ENCODE measurements at regions not wholly inside any gene's neighbourhood (a gene's known extent, or its start where the extent isn't known, plus 50 kb on each side); places are given as distances from the start of the nearest gene placed in this dataset.

DNA sequence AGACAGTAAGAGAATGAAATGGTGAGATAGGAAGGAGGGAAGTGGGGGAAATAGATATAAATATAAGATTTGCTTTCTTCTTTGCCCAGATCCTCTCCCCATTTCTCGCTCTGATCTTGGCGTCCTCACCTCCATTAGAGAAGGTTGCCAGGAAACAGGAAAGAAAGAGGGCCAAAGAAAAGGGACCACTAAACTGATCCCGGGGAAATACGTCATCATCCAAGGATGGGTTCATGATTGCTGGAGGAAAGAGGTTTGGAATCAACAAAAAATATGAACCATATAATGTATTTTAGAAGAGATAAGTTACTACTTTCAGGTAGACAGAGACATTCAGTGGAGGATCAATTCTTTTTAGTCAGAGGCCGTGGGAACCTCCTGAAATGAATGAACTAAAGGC is 536.0 kb downstream of the HAPSTR1 start:
- no peak for DNase-seq (ENCODE audit: low read depth in 2 of 2)
- H2AFZ ChIP-seq (ENCODE audit: low read length) = no peak overlapping the region
- H3K27me3 ChIP-seq (ENCODE audit: control insufficient read depth, insufficient read depth, low read length) = no peaks in the 10 kb centered on the region
- no peak overlapping the region for H3K27ac ChIP-seq (ENCODE audit: insufficient read depth, low read length)
- no peaks in the 10 kb centered on the region for H3K79me2 ChIP-seq (ENCODE audit: control insufficient read depth, insufficient read depth, low read length)
- no peak overlapping the region for H3K4me3 ChIP-seq (replicated peaks in 1 of 4; ENCODE audit: control extremely low read depth in 1 of 4, insufficient read depth in 1 of 4, low read depth in 3 of 4, low read length in 4 of 4)
- no peak for TF ChIP-seq CTCF (conservative IDR thresholded peaks at IDR 0.05 in 1 of 2, IDR thresholded peaks at IDR 0.05 in 1 of 2; ENCODE audit: low read depth in 1 of 2, low read length in 2 of 2)
- TF ChIP-seq EZH2 (IDR thresholded peaks at IDR 0.05; ENCODE audit: low read length, missing control alignments) = no peak
- H3K36me3 ChIP-seq (ENCODE audit: control insufficient read depth, insufficient read depth, low read length) = no peaks in the 10 kb centered on the region
- no peaks in the 10 kb centered on the region for H3K4me1 ChIP-seq (ENCODE audit: control insufficient read depth, extremely low read depth, insufficient read depth, low read length)
- H4K20me1 ChIP-seq (ENCODE audit: control insufficient read depth, extremely low read depth, insufficient read depth, low read length) = no peaks in the 10 kb centered on the region
- no peak overlapping the region for H3K4me2 ChIP-seq (ENCODE audit: extremely low read depth, insufficient read depth, low read length)
- H3K9ac ChIP-seq (ENCODE audit: insufficient read depth, low read length) = no peak overlapping the region
- H3K9me3 ChIP-seq (ENCODE audit: control insufficient read depth, insufficient read depth, low read depth, low read length) = no peaks in the 10 kb centered on the region

DNA sequence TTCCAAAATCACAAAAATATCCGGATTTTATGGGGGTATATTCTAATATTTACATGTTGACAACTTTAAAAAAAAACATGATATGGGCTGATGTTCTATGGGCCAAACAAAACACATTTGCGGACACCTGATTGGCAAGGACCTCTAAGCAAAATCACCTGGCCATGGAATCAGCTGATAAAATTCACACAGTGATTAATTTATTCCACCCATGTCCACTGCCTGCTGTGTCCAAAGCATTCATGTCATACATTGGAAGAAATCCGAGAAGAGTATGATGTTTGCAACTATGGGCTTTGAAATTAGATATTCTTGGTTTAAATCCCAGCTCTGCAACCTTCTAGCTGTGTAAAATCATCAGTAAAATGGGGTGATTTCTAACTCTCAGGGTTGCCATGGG is 538.7 kb downstream of the HAPSTR1 start:
- Histone ChIP-seq H3K9ac (ENCODE audit: insufficient read depth, low read length) (no peak overlapping the region), H3K4me2 (ENCODE audit: extremely low read depth, insufficient read depth, low read length) (no peak overlapping the region), H3K27me3 (ENCODE audit: control insufficient read depth, insufficient read depth, low read length) (no peaks in the 10 kb centered on the region), H3K4me3 (replicated peaks in 1 of 4; ENCODE audit: control extremely low read depth in 1 of 4, insufficient read depth in 1 of 4, low read depth in 3 of 4, low read length in 4 of 4) (no peak overlapping the region), H2AFZ (ENCODE audit: low read length) (no peak overlapping the region), H3K27ac (ENCODE audit: insufficient read depth, low read length) (no peak overlapping the region), H3K79me2 (ENCODE audit: control insufficient read depth, insufficient read depth, low read length) (no peaks in the 10 kb centered on the region), H4K20me1 (ENCODE audit: control insufficient read depth, extremely low read depth, insufficient read depth, low read length) (no peaks in the 10 kb centered on the region), H3K4me1 (ENCODE audit: control insufficient read depth, extremely low read depth, insufficient read depth, low read length) (no peaks in the 10 kb centered on the region), H3K9me3 (ENCODE audit: control insufficient read depth, insufficient read depth, low read depth, low read length) (no peaks in the 10 kb centered on the region), H3K36me3 (ENCODE audit: control insufficient read depth, insufficient read depth, low read length) (no peaks in the 10 kb centered on the region)
- no peak for TF ChIP-seq EZH2 (IDR thresholded peaks at IDR 0.05; ENCODE audit: low read length, missing control alignments)
- TF ChIP-seq CTCF (conservative IDR thresholded peaks at IDR 0.05 in 1 of 2, IDR thresholded peaks at IDR 0.05 in 1 of 2; ENCODE audit: low read depth in 1 of 2, low read length in 2 of 2) = no peak
- DNase-seq (ENCODE audit: low read depth in 2 of 2) = no peak

DNA sequence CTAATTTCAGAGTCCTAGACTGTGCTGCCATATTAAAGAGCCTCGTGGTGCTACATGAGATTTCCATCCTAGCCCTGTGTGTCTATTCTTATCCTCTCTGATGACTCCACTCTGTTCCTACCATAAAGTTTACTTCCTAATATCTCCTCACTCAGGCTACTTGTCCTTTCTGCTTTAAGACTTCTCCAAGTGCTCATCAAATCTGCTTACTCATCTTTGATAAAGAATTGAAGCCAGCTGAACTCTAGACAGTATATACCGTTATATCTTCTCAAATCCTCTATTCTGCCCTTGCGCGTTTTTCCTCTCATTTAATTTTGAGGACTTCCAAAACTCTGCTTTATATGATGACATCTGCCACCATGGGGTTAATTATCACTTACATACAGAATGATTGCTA is 539.5 kb downstream of the HAPSTR1 start:
- Histone ChIP-seq H3K27ac (ENCODE audit: insufficient read depth, low read length) (no peak overlapping the region), H3K4me1 (ENCODE audit: control insufficient read depth, extremely low read depth, insufficient read depth, low read length) (no peaks in the 10 kb centered on the region), H3K9ac (ENCODE audit: insufficient read depth, low read length) (no peak overlapping the region), H3K79me2 (ENCODE audit: control insufficient read depth, insufficient read depth, low read length) (no peaks in the 10 kb centered on the region), H3K9me3 (ENCODE audit: control insufficient read depth, insufficient read depth, low read depth, low read length) (no peaks in the 10 kb centered on the region), H3K4me3 (replicated peaks in 1 of 4; ENCODE audit: control extremely low read depth in 1 of 4, insufficient read depth in 1 of 4, low read depth in 3 of 4, low read length in 4 of 4) (no peak overlapping the region), H4K20me1 (ENCODE audit: control insufficient read depth, extremely low read depth, insufficient read depth, low read length) (no peaks in the 10 kb centered on the region), H3K4me2 (ENCODE audit: extremely low read depth, insufficient read depth, low read length) (no peak overlapping the region), H3K36me3 (ENCODE audit: control insufficient read depth, insufficient read depth, low read length) (no peaks in the 10 kb centered on the region), H2AFZ (ENCODE audit: low read length) (no peak overlapping the region), H3K27me3 (ENCODE audit: control insufficient read depth, insufficient read depth, low read length) (no peaks in the 10 kb centered on the region)
- DNase-seq (ENCODE audit: low read depth in 2 of 2) = no peak
- no peak for TF ChIP-seq EZH2 (IDR thresholded peaks at IDR 0.05; ENCODE audit: low read length, missing control alignments)
- TF ChIP-seq CTCF (conservative IDR thresholded peaks at IDR 0.05 in 1 of 2, IDR thresholded peaks at IDR 0.05 in 1 of 2; ENCODE audit: low read depth in 1 of 2, low read length in 2 of 2) = no peak

Data from fibroblast of lung (primary cell).